HEK293 (cell line): ENCODE measurements at regions not wholly inside any gene's neighbourhood (a gene's known extent, or its start where the extent isn't known, plus 50 kb on each side); places are given as distances from the start of the nearest gene placed in this dataset.
"Not testable (repeated sequence)": the region's sequence is repeated elsewhere in the genome, so short reads cannot be mapped to it uniquely, and the experiment has no call there.

ENCODE experiments used
- CTCF ChIA-PET: fragments of 350-600 bp; formaldehyde crosslinking; extraction: SDS; loops from one replicate; lab custom pipeline; 2021; ENCODE audit warnings: antibody characterized with exemption; lab: Yijun Ruan, JAX
- POLR2A ChIA-PET: fragments of 300-600 bp; formaldehyde crosslinking; extraction: SDS; loops from one replicate; lab custom pipeline; 2020; ENCODE audit warnings: antibody characterized with exemption, inconsistent platforms; lab: Yijun Ruan, JAX
- H3K27ac ChIP-seq: fragments of 200-500 bp; sonication (Bioruptor generic); 2 replicates; pipeline ENCODE4 v1.5.1; 2014; ENCODE audit warnings: low read depth, low read length, control low read depth, inconsistent platforms; ENCODE audit errors: extremely low read depth
- H3K36me3 ChIP-seq, 2 experiments: fragments of 200-500 bp in 1 of 2; sonication (Bioruptor generic) in 1 of 2; 1 replicate in 1 of 2; 2 replicates in 1 of 2; pipeline ENCODE4 v1.5.1; 2014 to 2017; ENCODE audit warnings: inconsistent platforms in 2 of 2, low read length in 2 of 2; ENCODE audit not compliant: control insufficient read depth in 2 of 2, insufficient read depth in 1 of 2
- H3K4me1 ChIP-seq: fragments of 200-500 bp; sonication (Bioruptor generic); 2 replicates; pipeline ENCODE4 v1.5.1; 2014; ENCODE audit warnings: mild to moderate bottlenecking, low read length, inconsistent platforms; ENCODE audit not compliant: control insufficient read depth, insufficient read depth
- H3K4me3 ChIP-seq: 2 replicates; pipeline ENCODE4 v1.5.1; 2011; ENCODE audit warnings: low read depth, mild to moderate bottlenecking, control low read depth, low read length, moderate library complexity
- H3K9me3 ChIP-seq: fragments of 200-500 bp; sonication (Bioruptor generic); 2 replicates; pipeline ENCODE4 v1.5.1; 2014; ENCODE audit warnings: low read depth, low read length, inconsistent platforms; ENCODE audit not compliant: control insufficient read depth, insufficient read depth
- ATF2 ChIP-seq: fragments of 450-650 bp; formaldehyde crosslinking; IDR thresholded peaks from 2 replicates; pipeline ENCODE4 v1.5.1; 2016; ENCODE audit warnings: missing biosample characterization, missing genetic modification characterization, low read depth
- GLI2 ChIP-seq: fragments of 450-650 bp; formaldehyde crosslinking; IDR thresholded peaks from 2 replicates; pipeline ENCODE4; 2017; ENCODE audit warnings: missing biosample characterization, missing genetic modification characterization, low read depth, borderline replicate concordance
- HOXA7 ChIP-seq: sonication (generic); formaldehyde crosslinking; IDR thresholded peaks from 2 replicates; pipeline ENCODE4 v1.8.1; 2022; ENCODE audit warnings: missing genetic modification reagents, borderline replicate concordance
- MEIS1 ChIP-seq: sonication (generic); formaldehyde crosslinking; IDR thresholded peaks from 2 replicates; pipeline ENCODE4 v1.8.1; 2022; ENCODE audit warnings: missing genetic modification reagents, mild to moderate bottlenecking, borderline replicate concordance
- SP2 ChIP-seq: fragments of 450-650 bp; formaldehyde crosslinking; IDR thresholded peaks from 2 replicates; pipeline ENCODE4 v1.5.1; 2016; ENCODE audit warnings: missing biosample characterization, missing genetic modification characterization
- SP3 ChIP-seq: fragments of 450-650 bp; formaldehyde crosslinking; IDR thresholded peaks from 2 replicates; pipeline ENCODE4 v1.5.1; 2016; ENCODE audit warnings: missing biosample characterization, missing genetic modification characterization
- ZBTB1 ChIP-seq: fragments of 450-650 bp; formaldehyde crosslinking; IDR thresholded peaks from 2 replicates; pipeline ENCODE4 v1.5.1; 2016; ENCODE audit warnings: missing biosample characterization, missing genetic modification characterization
- ZBTB20 ChIP-seq: fragments of 450-650 bp; formaldehyde crosslinking; IDR thresholded peaks from 2 replicates; pipeline ENCODE4 v1.5.1; 2016; ENCODE audit warnings: missing biosample characterization, missing genetic modification characterization
- ZBTB26 ChIP-seq: fragments of 450-650 bp; formaldehyde crosslinking; optimal IDR thresholded peaks from 2 replicates; pipeline ENCODE3; 2016; ENCODE audit warnings: missing biosample characterization, mild to moderate bottlenecking, missing genetic modification characterization
- ZBTB44 ChIP-seq: fragments of 450-650 bp; IDR thresholded peaks from 2 replicates; pipeline ENCODE4 v1.5.1; 2018; ENCODE audit warnings: missing biosample characterization, mild to moderate bottlenecking, missing genetic modification characterization
- ZFP41 ChIP-seq: fragments of 450-650 bp; formaldehyde crosslinking; IDR thresholded peaks from 2 replicates; pipeline ENCODE4 v1.5.1; 2016; ENCODE audit warnings: missing biosample characterization, missing genetic modification characterization, borderline replicate concordance
- ZIC2 ChIP-seq: fragments of 450-650 bp; formaldehyde crosslinking; IDR thresholded peaks from 2 replicates; pipeline ENCODE4 v1.5.1; 2016; ENCODE audit warnings: missing biosample characterization, missing genetic modification characterization
- ZNF350 ChIP-seq: fragments of 450-650 bp; formaldehyde crosslinking; IDR thresholded peaks from 2 replicates; pipeline ENCODE4 v1.5.0; 2017; ENCODE audit warnings: missing biosample characterization, mild to moderate bottlenecking, missing genetic modification characterization
- ZNF394 ChIP-seq: fragments of 450-650 bp; formaldehyde crosslinking; IDR thresholded peaks from 2 replicates; pipeline ENCODE4 v1.5.1; 2016; ENCODE audit warnings: missing biosample characterization, missing genetic modification characterization, mild to moderate bottlenecking, moderate library complexity, borderline replicate concordance
- ZNF510 ChIP-seq: fragments of 450-650 bp; formaldehyde crosslinking; IDR thresholded peaks from 2 replicates; pipeline ENCODE4 v1.5.1; 2018; ENCODE audit warnings: mild to moderate bottlenecking, missing genetic modification characterization, missing biosample characterization; ENCODE audit not compliant: insufficient replicate concordance
- ZNF521 ChIP-seq: fragments of 450-650 bp; formaldehyde crosslinking; IDR thresholded peaks from 2 replicates; pipeline ENCODE4 v1.5.1; 2017; ENCODE audit warnings: missing biosample characterization, mild to moderate bottlenecking, missing genetic modification characterization
- ZNF624 ChIP-seq: fragments of 450-650 bp; formaldehyde crosslinking; IDR thresholded peaks from 2 replicates; pipeline ENCODE4 v1.5.1; 2017; ENCODE audit warnings: missing biosample characterization, missing genetic modification characterization
- ZNF654 ChIP-seq: fragments of 450-650 bp; formaldehyde crosslinking; IDR thresholded peaks from 2 replicates; pipeline ENCODE4 v1.5.1; 2016; ENCODE audit warnings: low read depth, missing biosample characterization, missing genetic modification characterization
- ZNF785 ChIP-seq: fragments of 450-650 bp; formaldehyde crosslinking; IDR thresholded peaks from 2 replicates; pipeline ENCODE4 v1.5.1; 2016; ENCODE audit warnings: missing biosample characterization, missing genetic modification characterization

GRCh38 chr13:30545320-30545719, 72.4 kb upstream of the USPL1 start:
- ChIA-PET CTCF (no interaction called here), POLR2A (no interaction called here)
- no peaks in the 10 kb centered on the region for H3K9me3 ChIP-seq
- no peak for TF ChIP-seq ZIC2 (tag by site-specific recombination)
- TF ChIP-seq ZBTB26, result no peak
- TF ChIP-seq ZBTB44 (tag by site-specific recombination), result no peak
- no peak for TF ChIP-seq ZNF510 (tag by site-specific recombination)
- TF ChIP-seq SP3, result no peak
- TF ChIP-seq ATF2 (tag by site-specific recombination), result no peak
- no peak for TF ChIP-seq ZBTB1
- no peak for TF ChIP-seq ZNF624
- no peak for TF ChIP-seq ZNF521 (tag by site-specific recombination)
- TF ChIP-seq GLI2 (tag by site-specific recombination), result no peak
- no peak for TF ChIP-seq ZNF394 (tag by site-specific recombination)
- TF ChIP-seq MEIS1, result no peak
- no peak for TF ChIP-seq ZNF350 (tag by site-specific recombination)
- TF ChIP-seq ZFP41 (tag by site-specific recombination), result no peak
- TF ChIP-seq ZBTB20 (tag by site-specific recombination), result no peak
- no peak for TF ChIP-seq HOXA7 (CRISPR knock-in tag)
- H3K4me1 ChIP-seq, result no peaks in the 10 kb centered on the region
- no peak overlapping the region for H3K27ac ChIP-seq
- no peaks in the 10 kb centered on the region for H3K36me3 ChIP-seq
- H3K4me3 ChIP-seq, result no peak overlapping the region

- H3K4me1 ChIP-seq, H3K4me3 ChIP-seq, CTCF ChIA-PET, POLR2A ChIA-PET, H3K27ac ChIP-seq, H3K36me3 ChIP-seq, H3K9me3 ChIP-seq: not testable (repeated sequence)
Observed at GRCh38 chr13:30548046-30548445, 69.7 kb upstream of the USPL1 start.

- POLR2A ChIA-PET, result no interaction called here
- Histone ChIP-seq H3K36me3 (no peaks in the 10 kb centered on the region), H3K27ac (no peak overlapping the region), H3K4me1 (no peaks in the 10 kb centered on the region), H3K4me3 (no peak overlapping the region), H3K9me3 (no peaks in the 10 kb centered on the region)
- CTCF ChIA-PET, result interaction anchor here (0.6 kb wide), 1 partner anchor 102 kb away, joined by 3 read pairs; no protein-coding TSS in a partner anchor
- TF ChIP-seq MEIS1 (no peak), ZNF654 (tag by site-specific recombination) (peak; percentile 31), SP2 (no peak), ZNF785 (tag by site-specific recombination) (no peak)
Observed at GRCh38 chr13:30551189-30551588, 66.5 kb upstream of the USPL1 start.
